HG02852 (cell line): ENCODE measurements at regions not wholly inside any gene's neighbourhood (a gene's known extent, or its start where the extent isn't known, plus 50 kb on each side); places are given as distances from the start of the nearest gene placed in this dataset.
"Not testable (repeated sequence)": the region's sequence is repeated elsewhere in the genome, so short reads cannot be mapped to it uniquely, and the experiment has no call there.

Experiments
- ATAC-seq: cut with Tn5 transposase; IDR thresholded peaks from one replicate; pipeline ENCODE4 v1.9.1; 2021; ENCODE audit warnings: mild to moderate bottlenecking, moderate library complexity; ENCODE audit not compliant: unreplicated experiment

- no peak for ATAC-seq
Observed at GRCh38 chr11:36777311-36777710, 179.3 kb upstream of the RAG2 start.

DNA sequence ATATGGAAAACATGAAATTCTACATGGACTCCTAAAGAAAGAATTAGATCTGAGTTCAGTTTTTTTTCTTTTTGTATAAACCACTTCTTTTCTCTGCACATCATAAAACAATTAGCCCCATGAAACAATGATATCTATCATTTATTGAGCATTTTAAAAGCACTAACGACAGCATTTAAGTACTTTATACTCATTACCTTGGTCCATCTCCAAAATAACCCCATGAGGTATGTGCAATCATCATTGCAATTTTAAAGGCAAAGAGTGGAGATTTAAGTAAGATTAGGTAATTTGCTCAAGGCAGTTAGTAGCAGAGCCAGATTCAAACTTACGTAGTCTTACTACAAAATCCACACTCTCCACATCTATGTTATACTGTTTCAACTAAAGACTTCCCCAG is 177.7 kb upstream of the RAG2 start:
- no peak for ATAC-seq

GRCh38 chr11:36775130-36775529 is 177.1 kb upstream of the RAG2 start:
- ATAC-seq = no peak

DNA sequence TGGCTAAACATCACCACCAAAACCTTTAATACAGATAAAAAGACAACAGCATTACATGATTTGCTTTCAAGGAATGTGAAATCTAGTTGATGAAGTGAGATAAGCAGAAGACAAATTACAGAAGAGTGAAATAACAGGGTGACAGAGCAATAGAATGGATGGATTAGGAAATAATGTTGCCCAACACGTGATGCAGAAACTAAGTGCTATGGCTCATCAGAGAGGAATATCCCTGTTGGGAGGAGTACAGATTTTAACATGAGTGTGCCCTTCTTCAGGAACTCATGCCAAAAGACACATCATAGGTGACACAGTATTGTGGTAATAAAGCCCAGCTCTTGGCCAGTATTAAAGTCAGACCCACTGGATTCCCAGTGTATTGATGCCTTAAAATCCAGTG is 176.6 kb upstream of the RAG2 start:
- ATAC-seq = no peak

DNA sequence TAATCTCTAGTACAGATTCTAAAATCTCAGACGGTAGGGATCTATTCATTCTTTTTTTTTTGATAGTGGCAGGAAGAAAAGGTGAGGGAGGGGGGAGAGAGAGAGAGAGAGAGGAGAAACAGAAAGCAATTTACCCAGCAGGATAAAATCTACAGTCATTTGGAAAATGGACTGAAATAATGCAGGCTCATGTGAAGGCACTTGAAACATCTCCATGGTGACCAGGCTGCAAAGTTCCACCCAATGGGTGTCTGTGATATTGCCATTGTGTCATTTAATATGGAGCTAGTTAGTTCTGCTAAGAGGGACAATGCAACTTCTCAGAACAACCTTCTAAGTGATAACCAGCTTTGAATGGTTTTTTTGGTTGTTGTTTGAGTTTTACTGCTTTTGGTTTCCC is 165.2 kb upstream of the RAG2 start:
- peak; percentile 69 for ATAC-seq

DNA sequence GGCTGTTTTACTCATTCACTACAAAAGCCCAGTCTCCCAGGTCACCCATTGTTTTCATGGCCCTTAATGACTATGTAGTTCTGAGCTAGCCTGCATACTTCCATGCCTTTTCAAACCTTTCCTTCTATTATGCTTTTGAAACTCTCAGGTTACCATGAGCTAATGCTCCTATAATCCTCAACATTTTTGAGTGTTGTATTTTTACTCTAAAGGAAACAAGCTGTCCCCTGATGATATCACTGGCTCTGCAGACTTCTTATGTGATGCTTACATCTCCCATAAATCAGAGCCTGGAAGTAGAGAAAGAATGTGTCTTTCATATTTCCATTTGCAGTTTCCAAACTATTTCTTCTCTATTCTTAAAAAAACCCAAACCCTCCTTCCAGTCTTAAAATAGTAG is 159.0 kb upstream of the RAG2 start:
- no peak for ATAC-seq

- no peak for ATAC-seq
Observed at GRCh38 chr11:36753960-36754359, 155.9 kb upstream of the RAG2 start.

DNA sequence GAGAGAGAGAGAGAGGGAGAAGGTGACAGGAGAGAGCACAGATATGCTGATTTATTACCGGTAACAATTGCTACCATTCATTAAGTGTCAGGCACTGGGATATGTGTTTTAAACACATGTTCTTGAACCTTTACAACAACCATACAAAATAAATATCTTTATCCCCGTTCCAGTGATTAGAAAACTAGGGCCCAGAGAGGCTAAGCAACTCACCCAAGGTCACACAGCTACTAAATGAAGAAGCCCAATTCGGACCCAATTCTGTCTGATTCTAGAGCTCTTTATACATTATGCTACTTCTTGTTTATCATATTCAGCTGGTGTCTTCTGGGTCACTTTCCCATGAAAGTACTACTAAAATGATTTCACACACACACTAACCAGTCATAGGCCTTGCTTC is 154.0 kb upstream of the RAG2 start:
- ATAC-seq = no peak

- ATAC-seq = no peak
Observed at GRCh38 chr11:36751335-36751781, 153.3 kb upstream of the RAG2 start.

- ATAC-seq = no peak
Observed at GRCh38 chr11:36750349-36750748, 152.3 kb upstream of the RAG2 start.

GRCh38 chr11:36748836-36749235 is 150.8 kb upstream of the RAG2 start:
- no peak for ATAC-seq

DNA sequence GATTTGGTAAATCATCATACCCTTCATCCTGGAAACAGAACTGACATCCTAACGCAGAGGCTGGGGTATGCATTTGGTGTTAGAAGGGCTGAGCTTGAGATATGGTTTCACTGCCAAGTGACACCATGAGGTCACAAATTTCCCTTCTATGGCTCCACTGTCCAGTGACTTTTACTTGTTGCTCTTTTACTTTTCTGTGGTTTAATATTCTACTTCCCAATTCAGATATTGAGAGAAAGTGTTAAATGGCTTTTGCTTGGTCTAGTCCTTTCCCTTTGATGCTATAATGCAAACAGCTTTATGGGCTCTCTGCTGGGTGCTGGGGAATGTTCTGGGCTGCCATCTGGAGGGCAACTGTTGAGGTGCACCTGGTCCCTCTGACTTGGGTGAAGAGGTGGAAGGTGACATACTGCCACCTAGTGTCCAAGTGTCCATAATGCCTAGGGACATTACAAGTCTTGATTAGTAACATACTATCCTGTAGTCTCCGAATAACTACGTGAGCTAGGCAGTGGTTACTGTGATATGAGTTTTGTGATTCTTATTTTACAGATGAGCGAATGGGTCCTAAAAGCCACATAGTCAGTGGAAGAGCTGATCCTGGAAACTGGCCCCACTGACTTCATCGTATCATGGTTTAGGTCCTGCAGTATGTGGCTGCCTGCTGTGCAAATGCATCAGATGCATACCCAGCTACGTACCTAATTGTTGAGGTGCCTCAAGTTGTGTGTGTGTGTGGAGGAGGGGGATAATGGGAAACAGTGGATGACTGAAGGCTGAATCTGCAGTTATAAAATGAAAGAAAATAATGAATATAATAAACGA is 149.1 kb upstream of the RAG2 start:
- peak; percentile 78 for ATAC-seq

DNA sequence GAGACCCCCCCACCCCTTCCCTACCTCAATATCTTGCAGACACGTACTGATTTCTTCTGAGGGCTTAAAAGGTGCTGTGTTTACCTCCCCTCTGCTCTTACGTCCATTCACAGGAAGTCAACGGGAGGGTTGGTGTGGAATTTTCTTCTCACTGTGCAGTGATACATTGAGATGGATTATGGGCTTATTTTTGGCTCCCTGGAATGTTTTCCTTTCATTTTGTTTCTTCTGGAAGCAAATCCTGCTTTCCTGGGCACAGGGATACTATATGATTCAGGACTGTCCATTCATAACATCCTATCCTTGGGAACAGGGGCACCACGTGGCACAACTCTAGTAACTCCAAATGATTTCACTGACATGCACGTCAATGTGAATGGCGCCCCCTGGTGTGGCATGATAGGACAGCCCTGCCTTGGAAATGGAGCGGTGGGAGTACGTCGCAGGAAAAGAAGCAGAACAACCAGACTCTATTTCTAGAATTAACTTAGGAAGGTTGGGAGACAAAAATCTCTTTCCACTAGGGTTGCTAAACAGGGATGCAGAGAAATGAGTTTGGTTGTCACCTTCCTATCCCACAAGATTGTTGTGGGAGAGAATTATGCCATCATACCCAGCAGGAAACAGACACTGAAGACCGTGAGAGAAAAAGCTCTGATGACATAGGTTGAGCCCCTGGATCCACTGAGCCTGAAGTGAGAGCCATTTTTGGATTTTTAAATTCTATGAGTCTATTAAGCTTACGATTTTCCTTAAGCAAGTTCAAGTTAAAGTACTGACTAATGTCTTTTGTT is 146.5 kb upstream of the RAG2 start:
- peak; percentile 19 for ATAC-seq

- peak; percentile 67 for ATAC-seq
Observed at GRCh38 chr11:36743039-36743438, 145.0 kb upstream of the RAG2 start.

- no peak for ATAC-seq
Observed at GRCh38 chr11:36741515-36741914, 143.5 kb upstream of the RAG2 start.

- no peak for ATAC-seq
Observed at GRCh38 chr11:36738292-36738861, 140.3 kb upstream of the RAG2 start.

- no peak for ATAC-seq
Observed at GRCh38 chr11:36736103-36736502, 138.1 kb upstream of the RAG2 start.

DNA sequence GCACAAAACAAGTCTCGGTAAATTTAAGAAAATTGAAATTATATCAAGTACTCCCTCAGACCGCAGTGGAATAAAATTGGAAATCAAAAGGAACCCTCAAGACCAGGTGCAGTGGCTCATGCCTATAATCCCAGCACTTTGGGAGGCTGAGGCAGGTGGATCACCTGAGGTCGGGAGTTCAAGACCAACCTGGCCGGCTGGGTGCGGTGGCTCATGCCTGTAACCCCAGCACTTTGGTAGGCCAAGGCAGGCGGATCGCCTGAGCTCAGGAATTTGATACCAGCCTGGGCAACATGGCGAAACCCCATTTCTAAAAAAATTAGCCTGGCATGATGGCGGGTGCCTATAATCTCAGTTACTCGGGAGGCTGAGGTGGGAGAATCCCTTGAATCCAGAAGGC is 135.7 kb upstream of the RAG2 start:
- ATAC-seq = not testable (repeated sequence)

- ATAC-seq = no peak
Observed at GRCh38 chr11:36730761-36731160, 132.7 kb upstream of the RAG2 start.

DNA sequence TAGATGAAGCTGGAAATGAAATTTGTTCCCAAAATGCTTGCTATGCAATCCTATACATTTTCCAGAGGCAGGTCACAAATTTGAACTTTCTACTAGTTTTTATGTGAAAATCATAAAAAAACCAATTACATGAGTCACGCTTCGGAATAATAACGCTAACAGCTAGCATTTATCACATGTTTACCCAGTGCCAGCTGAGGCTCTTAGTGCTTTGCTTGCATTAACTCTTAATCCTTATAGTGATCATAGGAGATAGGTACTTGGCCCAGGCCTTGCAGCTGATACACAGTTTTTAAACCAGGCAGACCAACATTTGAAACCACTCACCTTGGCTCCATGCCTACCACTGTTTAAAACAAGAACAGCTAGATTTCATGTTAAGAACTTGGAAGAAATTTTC is 131.8 kb upstream of the RAG2 start:
- no peak for ATAC-seq

DNA sequence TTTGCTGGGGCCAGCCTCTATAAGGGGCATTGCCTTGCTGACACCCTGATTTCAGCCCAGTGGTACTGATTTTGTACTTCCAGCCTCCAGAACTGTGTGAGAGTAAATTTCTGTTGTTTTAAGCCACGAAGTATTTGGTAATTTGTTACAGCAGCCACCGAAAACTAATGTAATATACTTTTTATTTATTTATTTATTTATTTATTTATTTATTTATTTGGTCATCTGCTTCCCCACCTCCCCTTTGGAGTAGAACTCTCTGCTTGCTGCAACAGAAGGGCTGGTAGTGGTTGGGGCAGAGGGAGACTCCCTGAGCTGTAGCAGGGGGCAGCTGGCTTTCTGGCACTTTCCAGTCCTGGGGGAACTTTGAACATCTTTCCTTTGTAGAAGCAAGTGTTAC is 128.4 kb upstream of the RAG2 start:
- no peak for ATAC-seq
